Left colon (tissue), 2 donors: ENCODE measurements at regions not wholly inside any gene's neighbourhood (a gene's known extent, or its start where the extent isn't known, plus 50 kb on each side); places are given as distances from the start of the nearest gene placed in this dataset.
"Not testable (repeated sequence)": the region's sequence is repeated elsewhere in the genome, so short reads cannot be mapped to it uniquely, and the experiment has no call there.

Experiments
- ATAC-seq: fragments of 200-7000 bp; cut with Tn5 transposase; one replicate; pipeline ENCODE4 v1.9.1; 2020; ENCODE audit warnings: mild to moderate bottlenecking, moderate library complexity
- DNase-seq, 2 donors: peaks; one replicate each; pipeline ENCODE4 v3.0.0-alpha.2; 2020
- intact Hi-C, 2 donors: fragments of 100-400 bp; cut with DNase I in 1 of 2; cut with micrococcal nuclease in 1 of 2; formaldehyde crosslinking; loops; one replicate each; pipeline versions ENCODE4 v1.11.2 to v1.14.0; 2022; cut with DNase I, micrococcal nuclease
- donor health status: DM: no; HTN: no; CAD: no.
- donor health status: DM: yes; HTN: yes; CAD: no.

GRCh38 chr7:26424319-26424718 lies 132.7 kb downstream of the SNX10 start:
- intact Hi-C loops, ATAC-seq, DNase-seq: not testable (repeated sequence)

DNA sequence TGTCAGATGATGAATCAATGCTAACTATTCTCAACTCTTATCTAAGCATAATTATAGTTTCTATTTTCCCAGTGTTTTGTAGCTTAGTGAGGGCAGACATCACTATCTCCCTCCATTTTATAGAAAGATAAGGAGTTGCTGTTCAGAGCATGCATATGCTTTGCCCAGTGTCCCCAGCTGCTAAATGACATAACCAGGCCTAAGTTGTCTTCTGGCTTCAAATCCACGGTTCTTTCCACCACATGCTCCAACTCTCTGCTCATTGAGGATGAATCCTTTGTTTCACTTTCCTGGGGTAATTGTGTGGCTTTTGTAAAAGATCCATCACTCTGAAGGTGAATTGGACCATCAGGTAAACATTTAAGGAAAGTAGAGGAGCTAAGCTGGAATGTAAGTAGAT lies 134.0 kb downstream of the SNX10 start:
- intact Hi-C loops, result no loop called here
- no peak for DNase-seq
- no peak for ATAC-seq

DNA sequence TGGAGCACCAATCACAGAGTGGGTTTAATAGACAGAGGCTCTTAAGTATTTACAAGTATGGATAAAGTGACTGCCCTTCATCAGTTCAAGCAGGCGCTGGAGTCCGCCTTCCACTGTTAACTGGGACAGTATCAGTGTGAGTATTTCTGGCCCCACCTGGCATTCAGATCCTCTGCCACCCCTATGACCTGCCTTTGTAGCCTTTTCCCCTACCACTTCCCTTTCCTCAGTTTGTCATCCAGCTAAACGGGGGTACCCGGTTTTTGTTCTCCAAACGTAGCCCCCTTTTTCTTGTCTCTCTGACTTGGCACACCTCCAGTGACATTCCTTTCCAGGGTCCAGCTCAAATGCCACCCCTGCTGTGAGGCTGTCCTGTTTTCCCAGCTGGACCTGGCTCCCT lies 134.4 kb downstream of the SNX10 start:
- ATAC-seq (no peak), DNase-seq (no peak)
- intact Hi-C loops, result no loop called here

DNA sequence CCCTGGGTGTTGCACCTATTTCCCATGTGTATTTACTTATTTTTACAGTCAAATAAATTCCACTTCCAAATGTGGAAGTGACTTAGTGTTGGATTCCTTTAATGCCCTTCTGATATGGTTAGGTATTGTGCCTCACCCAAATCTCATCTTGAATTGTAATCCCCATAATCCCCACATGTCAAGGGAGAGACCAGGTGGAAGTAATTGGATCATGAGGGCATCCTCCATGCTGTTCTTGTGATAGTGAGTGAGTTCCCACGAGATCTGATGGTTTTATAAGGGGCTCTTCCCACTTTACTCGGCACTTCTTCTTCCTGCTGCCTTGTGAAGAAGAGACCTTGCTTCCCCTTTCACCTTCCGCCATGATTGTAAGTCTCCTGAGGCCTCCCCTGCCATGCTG lies 136.9 kb downstream of the SNX10 start:
- no peak for DNase-seq
- intact Hi-C loops, result no loop called here
- ATAC-seq, result no peak

DNA sequence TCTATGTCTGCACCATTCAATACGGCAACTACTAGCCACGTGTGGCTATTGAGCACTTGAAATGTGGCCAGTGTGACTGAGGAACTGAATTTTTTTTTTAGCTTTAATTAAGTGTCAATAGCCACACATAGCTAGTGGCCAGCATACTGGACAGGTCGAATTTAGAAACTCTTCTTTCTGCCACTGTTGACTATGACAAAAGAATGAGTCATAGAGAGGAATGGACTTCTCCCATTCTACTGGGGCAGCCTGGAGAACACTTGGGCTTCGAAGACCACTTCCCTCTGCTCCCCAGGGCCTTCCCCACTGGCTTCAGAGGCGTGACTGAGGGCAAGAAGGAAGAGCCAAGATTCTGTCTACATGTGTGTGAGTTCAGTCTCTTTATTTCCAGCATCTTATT lies 137.5 kb downstream of the SNX10 start:
- ATAC-seq, result no peak
- intact Hi-C loops, result no loop called here
- DNase-seq, result no peak

DNA sequence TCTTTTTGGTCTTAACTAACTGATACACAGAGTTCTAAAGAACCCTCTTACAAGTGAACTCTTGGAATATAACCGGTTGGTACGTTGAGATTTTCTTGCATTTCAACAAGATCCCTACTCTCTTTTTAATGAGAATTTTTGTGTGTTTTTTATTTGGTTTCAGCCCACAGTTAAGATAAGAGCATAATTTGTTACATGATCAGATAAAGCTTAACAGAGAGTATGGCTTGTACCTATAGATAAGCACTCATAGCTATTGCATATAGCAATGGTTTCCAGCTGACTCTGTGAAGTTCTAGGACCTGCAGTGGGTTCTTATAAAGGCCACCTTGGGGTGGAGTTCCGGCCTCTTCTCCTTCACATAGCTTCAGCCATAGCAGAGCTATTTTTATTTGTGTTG lies 143.3 kb downstream of the SNX10 start:
- DNase-seq (no peak), ATAC-seq (no peak)
- intact Hi-C loops, result no loop called here

- ATAC-seq, result no peak
- no peak for DNase-seq
- intact Hi-C loops, result no loop called here
These were observed 145.4 kb downstream of the SNX10 start for GRCh38 chr7:26437003-26437532.

- DNase-seq (no peak), ATAC-seq (no peak)
- intact Hi-C loops, result no loop called here
These were observed 146.4 kb downstream of the SNX10 start for GRCh38 chr7:26438078-26438477.

GRCh38 chr7:26439521-26440232 lies 148.0 kb downstream of the SNX10 start:
- DNase-seq, result no peak
- ATAC-seq, result no peak
- intact Hi-C loops, result no loop called here

GRCh38 chr7:26440233-26441001 lies 148.8 kb downstream of the SNX10 start:
- ATAC-seq (peak; percentile 41), DNase-seq (no peak)
- intact Hi-C loops, result no loop called here

GRCh38 chr7:26441002-26441521 lies 149.4 kb downstream of the SNX10 start:
- DNase-seq (no peak), ATAC-seq (no peak)
- intact Hi-C loops, result no loop called here

- intact Hi-C loops, result no loop called here
- DNase-seq, result no peak
These were observed 150.1 kb downstream of the SNX10 start for GRCh38 chr7:26441611-26442277.

DNA sequence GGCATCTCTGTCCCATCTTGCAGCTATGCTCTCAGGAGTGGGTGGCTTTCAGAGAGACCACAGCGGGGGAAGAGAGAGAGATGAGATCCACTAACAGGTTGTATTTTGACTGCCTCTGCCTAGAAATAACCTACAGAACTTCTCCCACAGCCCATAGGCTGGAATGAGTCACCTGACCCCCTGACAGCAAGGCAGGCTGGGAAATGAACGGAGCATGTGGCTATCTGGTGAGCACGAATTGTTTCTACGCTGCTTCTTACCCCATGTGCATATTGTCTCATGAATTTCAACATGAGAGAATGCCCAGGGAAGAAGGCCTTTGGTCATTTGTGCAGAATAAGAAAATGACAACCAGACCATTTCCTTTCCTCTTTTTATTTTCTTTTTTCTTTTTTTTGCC lies 151.3 kb downstream of the SNX10 start:
- no peak for ATAC-seq
- intact Hi-C loops, result no loop called here

More at GRCh38 chr7:26441611-26442277, 150.1 kb downstream of the SNX10 start:
- ATAC-seq, result no peak

GRCh38 chr7:26443751-26444150 lies 152.1 kb downstream of the SNX10 start:
- DNase-seq, result no peak
- intact Hi-C loops, result no loop called here
- no peak for ATAC-seq

More for the DNA sequence above, 151.3 kb downstream of the SNX10 start:
- no peak for DNase-seq

GRCh38 chr7:26444555-26444954 lies 152.9 kb downstream of the SNX10 start:
- DNase-seq (no peak), ATAC-seq (no peak)
- intact Hi-C loops, result no loop called here

DNA sequence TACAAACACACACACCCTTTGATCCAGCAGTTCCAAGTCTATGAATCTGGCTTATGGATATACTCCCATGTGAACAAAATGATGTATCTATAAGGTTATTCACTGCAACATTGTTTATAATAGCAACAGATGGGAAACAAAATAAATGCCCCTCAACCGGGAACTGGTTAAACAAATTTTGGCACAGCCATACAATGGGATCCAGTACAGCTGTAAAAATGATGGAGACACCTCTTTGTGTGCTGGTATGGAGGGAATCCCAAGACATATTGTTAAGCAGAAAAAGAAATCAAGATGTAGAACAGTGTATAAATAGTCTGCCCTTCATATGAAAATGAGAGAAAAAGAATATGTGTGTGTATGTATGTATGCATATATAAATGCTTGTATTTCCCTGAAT lies 155.5 kb downstream of the SNX10 start:
- intact Hi-C loops, result no loop called here
- no peak for DNase-seq
- no peak for ATAC-seq

- intact Hi-C loops, result no loop called here
- DNase-seq (no peak), ATAC-seq (no peak)
These were observed 157.8 kb downstream of the SNX10 start for GRCh38 chr7:26449175-26450165.

- DNase-seq (no peak), ATAC-seq (no peak)
- intact Hi-C loops, result no loop called here
These were observed 160.3 kb downstream of the SNX10 start for GRCh38 chr7:26451997-26452396.
